CD14-positive monocyte (primary cell): ENCODE measurements at regions not wholly inside any gene's neighbourhood (a gene's known extent, or its start where the extent isn't known, plus 50 kb on each side); places are given as distances from the start of the nearest gene placed in this dataset.

Experiments used
- DNase-seq, 3 donors: peaks; one replicate each; pipeline ENCODE4 v3.0.0-alpha.2; 2011 to 2022
- H2AFZ ChIP-seq: 2 replicates; pipeline ENCODE4 v1.6.0; 2012; ENCODE audit warnings: mild to moderate bottlenecking, low read depth, low read length, inconsistent platforms; ENCODE audit not compliant: insufficient read depth, poor library complexity, severe bottlenecking
- H3K27ac ChIP-seq, 2 donors: 1 replicate in 1 of 2; 2 replicates in 1 of 2; pipeline ENCODE4 v1.5.1; 2012 to 2013; ENCODE audit warnings: low read length in 2 of 2, control low read depth in 1 of 2, inconsistent platforms in 1 of 2, low read depth in 1 of 2, mild to moderate bottlenecking in 1 of 2
- H3K27me3 ChIP-seq, 2 donors: one replicate each; pipeline versions ENCODE4 v1.6.0 to v1.6.1; 2011 to 2013; ENCODE audit warnings: low read length in 2 of 2; ENCODE audit not compliant: control insufficient read depth in 2 of 2, insufficient read depth in 2 of 2
- H3K36me3 ChIP-seq, 2 donors: replicated peaks in 1 of 2; 1 replicate in 1 of 2; 2 replicates in 1 of 2; pipeline versions ENCODE4 v1.5.1 to v1.6.1; 2012 to 2013; ENCODE audit warnings: low read length in 2 of 2, control low read depth in 1 of 2, inconsistent platforms in 1 of 2, mild to moderate bottlenecking in 1 of 2; ENCODE audit not compliant: insufficient read depth in 2 of 2, control insufficient read depth in 1 of 2
- H3K4me1 ChIP-seq, 2 donors: 1 replicate in 1 of 2; 2 replicates in 1 of 2; pipeline versions ENCODE4 v1.5.1 to v1.6.1; 2012 to 2013; ENCODE audit warnings: low read length in 2 of 2, control low read depth in 1 of 2, inconsistent platforms in 1 of 2, mild to moderate bottlenecking in 1 of 2, moderate library complexity in 1 of 2; ENCODE audit not compliant: insufficient read depth in 2 of 2, control insufficient read depth in 1 of 2
- H3K4me2 ChIP-seq: replicated peaks from 2 replicates; pipeline ENCODE3; 2012; ENCODE audit warnings: low read length, moderate library complexity, mild to moderate bottlenecking; ENCODE audit not compliant: poor library complexity, severe bottlenecking; ENCODE audit errors: extremely low read depth
- H3K4me3 ChIP-seq, 3 experiments: fragments of 200-600 bp in 1 of 3; sonication (generic) in 1 of 3; replicated peaks in 1 of 3; 1 replicate in 2 of 3; 2 replicates in 1 of 3; pipeline ENCODE4 v1.5.1; 2011 to 2013; ENCODE audit warnings: low read length in 3 of 3, mild to moderate bottlenecking in 3 of 3, control low read depth in 2 of 3, low read depth in 2 of 3, inconsistent platforms in 1 of 3, moderate library complexity in 1 of 3
- H3K79me2 ChIP-seq: 2 replicates; pipeline ENCODE4 v1.6.0; 2012; ENCODE audit warnings: mild to moderate bottlenecking, control low read depth, inconsistent platforms, low read length, moderate library complexity; ENCODE audit not compliant: insufficient read depth
- H3K9ac ChIP-seq: 2 replicates; pipeline ENCODE4 v1.6.0; 2017; ENCODE audit warnings: low read length, mild to moderate bottlenecking; ENCODE audit not compliant: insufficient read depth, poor library complexity, severe bottlenecking
- H3K9me3 ChIP-seq, 2 donors: replicated peaks in 1 of 2; 1 replicate in 1 of 2; 2 replicates in 1 of 2; pipeline versions ENCODE4 v1.5.1 to v1.6.1; 2012 to 2013; ENCODE audit warnings: low read length in 2 of 2, control low read depth in 1 of 2; ENCODE audit not compliant: control insufficient read depth in 1 of 2, insufficient read depth in 1 of 2
- H4K20me1 ChIP-seq: 2 replicates; pipeline ENCODE4 v1.6.0; 2012; ENCODE audit warnings: mild to moderate bottlenecking, low read length, control low read depth, moderate library complexity; ENCODE audit not compliant: insufficient read depth
- H3K27ac Mint-ChIP-seq, 7 donors: one replicate each; pipeline ENCODE4 v1.8.0; 2020; ENCODE audit warnings: mild to moderate bottlenecking in 7 of 7, mixed read lengths in 7 of 7, moderate library complexity in 6 of 7, inconsistent platforms in 2 of 7
- H3K27me3 Mint-ChIP-seq, 3 donors: one replicate each; pipeline ENCODE4 v1.8.0; 2021 to 2022; ENCODE audit warnings: low read depth in 3 of 3, mild to moderate bottlenecking in 3 of 3, mixed read lengths in 3 of 3, moderate library complexity in 3 of 3, inconsistent platforms in 1 of 3
- H3K36me3 Mint-ChIP-seq, 2 donors: one replicate each; pipeline ENCODE4 v1.8.0; 2020; ENCODE audit warnings: mixed read lengths in 2 of 2, inconsistent platforms in 1 of 2, mild to moderate bottlenecking in 1 of 2
- H3K4me1 Mint-ChIP-seq: one replicate; pipeline ENCODE4 v1.8.0; 2020; ENCODE audit warnings: mild to moderate bottlenecking, mixed read lengths
- H3K4me3 Mint-ChIP-seq, 2 donors: one replicate each; pipeline ENCODE4 v1.8.0; 2020; ENCODE audit warnings: mild to moderate bottlenecking in 2 of 2, mixed read lengths in 2 of 2, moderate library complexity in 1 of 2
- H3K9me3 Mint-ChIP-seq, 7 donors: one replicate each; pipeline ENCODE4 v1.8.0; 2020 to 2022; ENCODE audit warnings: mixed read lengths in 7 of 7, mild to moderate bottlenecking in 6 of 7, moderate library complexity in 6 of 7, inconsistent platforms in 2 of 7
- WGBS: methylation state at CpG from one replicate; pipeline ENCODE4 v1.1.5; 2013; ENCODE audit warnings: missing lambda C conversion rate; ENCODE audit not compliant: insufficient coverage; 5-methylcytosine and 5-hydroxymethylcytosine counted together
- intact Hi-C, 2 donors: fragments of 100-400 bp; cut with micrococcal nuclease; formaldehyde crosslinking; loops; one replicate each; pipeline versions ENCODE4 v1.15.0 to v1.15.1; 2023
- TF ChIP-seq, protein P1 (sequence below): fragments of 200-600 bp; IDR thresholded peaks from one replicate; pipeline ENCODE4 v1.8.0; 2022; ENCODE audit warnings: antibody characterized with exemption, mild to moderate bottlenecking

DNA sequence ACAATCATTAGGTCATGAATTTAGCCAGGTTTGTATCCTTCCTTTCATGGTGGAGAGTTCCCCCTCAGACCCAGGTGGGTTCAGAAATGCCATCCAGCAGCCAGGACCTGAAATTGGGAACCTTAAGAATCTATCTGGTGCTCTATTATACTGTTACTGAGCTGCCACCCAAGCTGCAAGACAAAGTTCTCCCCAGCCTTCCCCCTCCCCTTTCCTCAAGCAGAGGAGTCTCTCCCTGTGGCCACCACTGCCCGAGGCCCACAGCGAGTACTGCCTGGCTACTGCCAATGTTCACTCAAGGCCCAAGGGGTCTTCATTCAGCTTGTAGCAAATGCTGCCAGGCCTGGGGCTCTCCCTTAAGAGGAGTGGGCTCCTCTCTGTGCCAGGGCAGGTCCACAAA lies 133.8 kb downstream of the TMEM38B start:
- no peak overlapping the region for H2AFZ ChIP-seq
- intact Hi-C loops = no loop called here
- Mint-ChIP-seq H3K9me3 (peaks cover 2 to 10% (median 3%) of the 10 kb centered on the region in 7 donors), H3K27ac (peak overlapping the region in 1 of 7 donors; percentile 4), H3K4me1 (no peaks in the 10 kb centered on the region), H3K4me3 (no peak overlapping the region), H3K36me3 (no peaks in the 10 kb centered on the region), H3K27me3 (peaks cover 0 to 2% (median 0%) of the 10 kb centered on the region in 3 donors)
- DNase-seq = no peak
- H4K20me1 ChIP-seq = no peaks in the 10 kb centered on the region
- H3K27ac ChIP-seq = no peak overlapping the region
- no peaks in the 10 kb centered on the region for H3K27me3 ChIP-seq
- no peaks in the 10 kb centered on the region for H3K36me3 ChIP-seq
- TF ChIP-seq, protein P1, sequence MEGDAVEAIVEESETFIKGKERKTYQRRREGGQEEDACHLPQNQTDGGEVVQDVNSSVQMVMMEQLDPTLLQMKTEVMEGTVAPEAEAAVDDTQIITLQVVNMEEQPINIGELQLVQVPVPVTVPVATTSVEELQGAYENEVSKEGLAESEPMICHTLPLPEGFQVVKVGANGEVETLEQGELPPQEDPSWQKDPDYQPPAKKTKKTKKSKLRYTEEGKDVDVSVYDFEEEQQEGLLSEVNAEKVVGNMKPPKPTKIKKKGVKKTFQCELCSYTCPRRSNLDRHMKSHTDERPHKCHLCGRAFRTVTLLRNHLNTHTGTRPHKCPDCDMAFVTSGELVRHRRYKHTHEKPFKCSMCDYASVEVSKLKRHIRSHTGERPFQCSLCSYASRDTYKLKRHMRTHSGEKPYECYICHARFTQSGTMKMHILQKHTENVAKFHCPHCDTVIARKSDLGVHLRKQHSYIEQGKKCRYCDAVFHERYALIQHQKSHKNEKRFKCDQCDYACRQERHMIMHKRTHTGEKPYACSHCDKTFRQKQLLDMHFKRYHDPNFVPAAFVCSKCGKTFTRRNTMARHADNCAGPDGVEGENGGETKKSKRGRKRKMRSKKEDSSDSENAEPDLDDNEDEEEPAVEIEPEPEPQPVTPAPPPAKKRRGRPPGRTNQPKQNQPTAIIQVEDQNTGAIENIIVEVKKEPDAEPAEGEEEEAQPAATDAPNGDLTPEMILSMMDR = no peak
- no peak overlapping the region for H3K4me3 ChIP-seq
- 100% methylated on average over 2 of the region's 2 CpGs for WGBS
- H3K79me2 ChIP-seq = no peaks in the 10 kb centered on the region
- H3K9me3 ChIP-seq = no peaks in the 10 kb centered on the region
- H3K4me2 ChIP-seq = no peak overlapping the region
- H3K9ac ChIP-seq = no peak overlapping the region
- no peaks in the 10 kb centered on the region for H3K4me1 ChIP-seq

- Histone ChIP-seq H3K9me3 (no peaks in the 10 kb centered on the region), H4K20me1 (no peaks in the 10 kb centered on the region), H3K9ac (no peak overlapping the region), H3K4me3 (no peak overlapping the region), H2AFZ (no peak overlapping the region), H3K27me3 (no peaks in the 10 kb centered on the region), H3K27ac (no peak overlapping the region), H3K4me2 (no peak overlapping the region), H3K4me1 (no peaks in the 10 kb centered on the region), H3K36me3 (no peaks in the 10 kb centered on the region), H3K79me2 (no peaks in the 10 kb centered on the region)
- Mint-ChIP-seq H3K27me3 (peaks cover 0 to 2% (median 0%) of the 10 kb centered on the region in 3 donors), H3K9me3 (peaks cover 0 to 10% (median 2%) of the 10 kb centered on the region in 7 donors), H3K27ac (no peak overlapping the region), H3K4me3 (no peak overlapping the region), H3K4me1 (no peaks in the 10 kb centered on the region), H3K36me3 (no peaks in the 10 kb centered on the region)
- TF ChIP-seq, protein P1 = no peak
- 100% methylated on average over 1 of the region's 1 CpG for WGBS
- intact Hi-C loops = no loop called here
- no peak for DNase-seq
Measured at GRCh38 chr9:105828596-105829213, 134.4 kb downstream of the TMEM38B start.
